22Rv1 (cell line): ENCODE measurements at regions not wholly inside any gene's neighbourhood (a gene's known extent, or its start where the extent isn't known, plus 50 kb on each side); places are given as distances from the start of the nearest gene placed in this dataset.

Experiments used
- ZFX ChIP-seq: fragments of 450-650 bp; IDR thresholded peaks from 2 replicates; pipeline ENCODE4 v1.6.1; 2017; ENCODE audit warnings: antibody characterized with exemption, borderline replicate concordance
- TF ChIP-seq, protein P1 (sequence below): fragments of 450-650 bp; IDR thresholded peaks from 2 replicates; pipeline ENCODE4 v1.5.1; 2017; ENCODE audit warnings: mild to moderate bottlenecking

DNA sequence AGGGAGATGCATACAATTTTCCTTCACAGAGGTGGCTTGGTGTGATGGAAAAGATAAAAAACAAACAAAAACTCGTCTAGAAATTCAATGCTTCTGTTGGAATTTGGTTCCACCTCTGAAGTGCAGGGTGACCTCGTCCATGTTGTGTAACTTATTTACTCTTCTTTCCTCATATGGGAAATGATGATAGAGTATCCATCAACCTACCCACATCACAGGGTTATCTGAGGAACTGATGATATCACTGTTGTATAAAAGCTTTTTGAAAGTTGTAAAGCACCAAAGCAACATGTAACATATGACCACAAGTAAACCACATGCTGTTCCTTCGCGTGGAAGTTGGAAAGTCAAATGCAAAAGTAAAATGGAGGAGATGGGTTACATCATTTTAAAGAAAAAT is 212.0 kb upstream of the SGK1 start:
- TF ChIP-seq, protein P1, sequence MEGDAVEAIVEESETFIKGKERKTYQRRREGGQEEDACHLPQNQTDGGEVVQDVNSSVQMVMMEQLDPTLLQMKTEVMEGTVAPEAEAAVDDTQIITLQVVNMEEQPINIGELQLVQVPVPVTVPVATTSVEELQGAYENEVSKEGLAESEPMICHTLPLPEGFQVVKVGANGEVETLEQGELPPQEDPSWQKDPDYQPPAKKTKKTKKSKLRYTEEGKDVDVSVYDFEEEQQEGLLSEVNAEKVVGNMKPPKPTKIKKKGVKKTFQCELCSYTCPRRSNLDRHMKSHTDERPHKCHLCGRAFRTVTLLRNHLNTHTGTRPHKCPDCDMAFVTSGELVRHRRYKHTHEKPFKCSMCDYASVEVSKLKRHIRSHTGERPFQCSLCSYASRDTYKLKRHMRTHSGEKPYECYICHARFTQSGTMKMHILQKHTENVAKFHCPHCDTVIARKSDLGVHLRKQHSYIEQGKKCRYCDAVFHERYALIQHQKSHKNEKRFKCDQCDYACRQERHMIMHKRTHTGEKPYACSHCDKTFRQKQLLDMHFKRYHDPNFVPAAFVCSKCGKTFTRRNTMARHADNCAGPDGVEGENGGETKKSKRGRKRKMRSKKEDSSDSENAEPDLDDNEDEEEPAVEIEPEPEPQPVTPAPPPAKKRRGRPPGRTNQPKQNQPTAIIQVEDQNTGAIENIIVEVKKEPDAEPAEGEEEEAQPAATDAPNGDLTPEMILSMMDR, result no peak
- no peak for TF ChIP-seq ZFX
